ENCODE measurements at regions not wholly inside any gene's neighbourhood (a gene's known extent, or its start where the extent isn't known, plus 50 kb on each side); places are given as distances from the start of the nearest gene placed in this dataset.

- TF ChIP-seq CTCF (IDR thresholded peaks at IDR 0.05; ENCODE audit: low read length) (no peak), EZH2 (IDR thresholded peaks at IDR 0.05; ENCODE audit: borderline replicate concordance, low read length) (no peak)
Measured at GRCh38 chr4:123536225-123536624, 139.6 kb downstream of the SPRY1 start.
